ENCODE measurements at regions not wholly inside any gene's neighbourhood (a gene's known extent, or its start where the extent isn't known, plus 50 kb on each side); places are given as distances from the start of the nearest gene placed in this dataset.

GRCh38 chr1:185559151-185559550 is 175.0 kb upstream of the HMCN1 start (continued):
- TF ChIP-seq PATZ1 (CRISPR knock-in tag; IDR thresholded peaks at IDR 0.05; ENCODE audit: borderline replicate concordance) (no peak), OSR1 (CRISPR knock-in tag; IDR thresholded peaks at IDR 0.05) (no peak), CSDC2 (CRISPR knock-in tag; IDR thresholded peaks at IDR 0.05) (no peak), ZNF70 (CRISPR knock-in tag; IDR thresholded peaks at IDR 0.05) (no peak), ESRRG (CRISPR knock-in tag; IDR thresholded peaks at IDR 0.05) (no peak)

- no peak for TF ChIP-seq POU6F1 (CRISPR knock-in tag; IDR thresholded peaks at IDR 0.05; ENCODE audit: borderline replicate concordance, low read depth)
- no peak for ATAC-seq
These were observed 177.6 kb upstream of the HMCN1 start for GRCh38 chr1:185556561-185556960.

GRCh38 chr1:185555743-185556142 is 178.4 kb upstream of the HMCN1 start:
- no peak for TF ChIP-seq TCF4 (CRISPR knock-in tag; IDR thresholded peaks at IDR 0.05; ENCODE audit: borderline replicate concordance)
- TF ChIP-seq ZFP30 (CRISPR knock-in tag; IDR thresholded peaks at IDR 0.05) = no peak
- TF ChIP-seq ZFP3 (CRISPR knock-in tag; IDR thresholded peaks at IDR 0.05) = no peak
- TF ChIP-seq SNAI2 (CRISPR knock-in tag; IDR thresholded peaks at IDR 0.05) = no peak
- no peak for TF ChIP-seq TSHZ2 (CRISPR knock-in tag; IDR thresholded peaks at IDR 0.05)
- TF ChIP-seq ZNF70 (CRISPR knock-in tag; IDR thresholded peaks at IDR 0.05) = no peak
- TF ChIP-seq ZNF8 (CRISPR knock-in tag; IDR thresholded peaks at IDR 0.05) = no peak
- no peak for TF ChIP-seq PATZ1 (CRISPR knock-in tag; IDR thresholded peaks at IDR 0.05; ENCODE audit: borderline replicate concordance)
- ATAC-seq = no peak

GRCh38 chr1:185551008-185551407 is 183.2 kb upstream of the HMCN1 start:
- ATAC-seq = no peak

More at GRCh38 chr1:185551008-185551407, 183.2 kb upstream of the HMCN1 start:
- TF ChIP-seq ZC3H10 (CRISPR knock-in tag; IDR thresholded peaks at IDR 0.05) = no peak
- TF ChIP-seq OSR1 (CRISPR knock-in tag; IDR thresholded peaks at IDR 0.05) = no peak
- TF ChIP-seq RARB (CRISPR knock-in tag; IDR thresholded peaks at IDR 0.05) = no peak
- no peak for TF ChIP-seq TSHZ2 (CRISPR knock-in tag; IDR thresholded peaks at IDR 0.05)
- TF ChIP-seq ESRRG (CRISPR knock-in tag; IDR thresholded peaks at IDR 0.05) = no peak
- no peak for TF ChIP-seq ZNF8 (CRISPR knock-in tag; IDR thresholded peaks at IDR 0.05)
- no peak for TF ChIP-seq ZFP30 (CRISPR knock-in tag; IDR thresholded peaks at IDR 0.05)
- TF ChIP-seq ZNF565 (CRISPR knock-in tag; conservative IDR thresholded peaks at IDR 0.05; ENCODE audit: low read depth) = no peak
- TF ChIP-seq CREB5 (CRISPR knock-in tag; IDR thresholded peaks at IDR 0.05; ENCODE audit: low read depth) = no peak
- no peak for TF ChIP-seq ARNTL (CRISPR knock-in tag; IDR thresholded peaks at IDR 0.05; ENCODE audit: borderline replicate concordance, low read depth)
- no peak for TF ChIP-seq CSDC2 (CRISPR knock-in tag; IDR thresholded peaks at IDR 0.05)
- TF ChIP-seq CSRNP3 (CRISPR knock-in tag; IDR thresholded peaks at IDR 0.05) = no peak

All from SK-N-SH treated with all-trans-retinoic acid at 6 μM for 48 hours (cell line).